ENCODE measurements at regions not wholly inside any gene's neighbourhood (a gene's known extent, or its start where the extent isn't known, plus 50 kb on each side); places are given as distances from the start of the nearest gene placed in this dataset.

DNA sequence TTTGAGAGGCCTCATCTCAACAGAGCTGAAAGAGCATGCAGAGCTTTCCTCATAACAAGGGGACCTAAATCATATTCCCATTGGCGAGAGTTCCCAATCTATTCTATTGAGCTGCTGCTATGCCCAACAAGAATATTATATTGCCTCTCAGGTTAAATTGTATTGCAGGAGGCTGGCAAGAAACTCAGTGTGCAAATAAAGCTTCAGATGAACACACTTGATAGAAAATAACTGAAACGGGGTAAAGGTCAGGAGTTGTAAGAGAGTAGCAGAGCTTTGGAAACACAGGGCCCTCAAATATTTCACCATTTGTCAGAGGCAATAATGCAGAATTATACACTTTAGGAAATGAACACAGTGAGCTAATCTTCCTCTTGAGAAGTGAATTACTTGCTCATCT, 364.3 kb upstream of the SPTLC3 start:
- no peaks in the 10 kb centered on the region for H3K79me2 ChIP-seq (ENCODE audit: insufficient read depth, low read length)
- no peak overlapping the region for H2AFZ ChIP-seq (ENCODE audit: low read depth, low read length)
- no peaks in the 10 kb centered on the region for H3K36me3 Mint-ChIP-seq (ENCODE audit: low read depth, unreplicated experiment)
- no peak overlapping the region for H3K4me2 ChIP-seq (ENCODE audit: low read length)
- H4K20me1 ChIP-seq (ENCODE audit: insufficient read depth, low read length) = no peaks in the 10 kb centered on the region
- no peak overlapping the region for H3K27ac Mint-ChIP-seq (ENCODE audit: unreplicated experiment)
- no peaks in the 10 kb centered on the region for H3K27me3 Mint-ChIP-seq (ENCODE audit: low read depth, unreplicated experiment)
- H3K36me3 ChIP-seq (ENCODE audit: insufficient read depth, low read length) = no peaks in the 10 kb centered on the region
- H3K4me3 ChIP-seq (ENCODE audit: insufficient read depth, low read depth, low read length) = no peak overlapping the region
- H3K9ac ChIP-seq (ENCODE audit: low read length) = no peak overlapping the region
- H3K4me3 Mint-ChIP-seq (ENCODE audit: unreplicated experiment) = no peak overlapping the region
- H3K4me1 ChIP-seq (ENCODE audit: insufficient read depth, low read length) = no peaks in the 10 kb centered on the region
- TF ChIP-seq, protein P1, sequence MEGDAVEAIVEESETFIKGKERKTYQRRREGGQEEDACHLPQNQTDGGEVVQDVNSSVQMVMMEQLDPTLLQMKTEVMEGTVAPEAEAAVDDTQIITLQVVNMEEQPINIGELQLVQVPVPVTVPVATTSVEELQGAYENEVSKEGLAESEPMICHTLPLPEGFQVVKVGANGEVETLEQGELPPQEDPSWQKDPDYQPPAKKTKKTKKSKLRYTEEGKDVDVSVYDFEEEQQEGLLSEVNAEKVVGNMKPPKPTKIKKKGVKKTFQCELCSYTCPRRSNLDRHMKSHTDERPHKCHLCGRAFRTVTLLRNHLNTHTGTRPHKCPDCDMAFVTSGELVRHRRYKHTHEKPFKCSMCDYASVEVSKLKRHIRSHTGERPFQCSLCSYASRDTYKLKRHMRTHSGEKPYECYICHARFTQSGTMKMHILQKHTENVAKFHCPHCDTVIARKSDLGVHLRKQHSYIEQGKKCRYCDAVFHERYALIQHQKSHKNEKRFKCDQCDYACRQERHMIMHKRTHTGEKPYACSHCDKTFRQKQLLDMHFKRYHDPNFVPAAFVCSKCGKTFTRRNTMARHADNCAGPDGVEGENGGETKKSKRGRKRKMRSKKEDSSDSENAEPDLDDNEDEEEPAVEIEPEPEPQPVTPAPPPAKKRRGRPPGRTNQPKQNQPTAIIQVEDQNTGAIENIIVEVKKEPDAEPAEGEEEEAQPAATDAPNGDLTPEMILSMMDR (IDR thresholded peaks at IDR 0.05; ENCODE audit: insufficient read depth, low read depth, low read length) = no peak
- no peak for TF ChIP-seq EZH2 (IDR thresholded peaks at IDR 0.05; ENCODE audit: insufficient read depth, low read length)
- no peak for FAIRE-seq
- no peaks in the 10 kb centered on the region for H3K4me1 Mint-ChIP-seq (ENCODE audit: low read depth, unreplicated experiment)
- no peak overlapping the region for H3K27ac ChIP-seq (ENCODE audit: low read depth, low read length)
- no peaks in the 10 kb centered on the region for H3K27me3 ChIP-seq (ENCODE audit: insufficient read depth, low read length)
- DNase-seq (ENCODE audit: low read depth) = no peak
- H3K9me3 ChIP-seq (ENCODE audit: insufficient read depth, low read depth, low read length) = no peaks in the 10 kb centered on the region
- no peaks in the 10 kb centered on the region for H3K9me3 Mint-ChIP-seq (ENCODE audit: unreplicated experiment)

DNA sequence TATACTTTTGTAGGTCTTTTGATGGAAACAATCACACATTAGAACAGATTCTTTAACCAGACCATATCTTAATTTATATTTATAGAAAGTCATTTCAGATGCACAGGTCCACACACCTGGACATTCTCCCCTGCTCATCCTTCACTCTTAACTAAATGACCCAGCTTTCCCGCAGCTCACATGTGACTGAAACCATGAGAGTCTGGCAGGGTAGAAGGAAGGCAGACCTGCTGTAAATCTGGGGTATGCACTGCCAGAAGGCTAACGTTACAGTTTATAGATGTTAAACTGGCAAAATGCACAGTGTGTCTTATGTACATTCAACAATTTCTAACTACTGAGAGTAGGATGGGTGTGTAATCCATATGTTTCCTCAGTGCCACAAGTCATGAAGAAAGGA, 359.5 kb upstream of the SPTLC3 start:
- no peaks in the 10 kb centered on the region for H3K27me3 Mint-ChIP-seq (ENCODE audit: low read depth, unreplicated experiment)

DNA sequence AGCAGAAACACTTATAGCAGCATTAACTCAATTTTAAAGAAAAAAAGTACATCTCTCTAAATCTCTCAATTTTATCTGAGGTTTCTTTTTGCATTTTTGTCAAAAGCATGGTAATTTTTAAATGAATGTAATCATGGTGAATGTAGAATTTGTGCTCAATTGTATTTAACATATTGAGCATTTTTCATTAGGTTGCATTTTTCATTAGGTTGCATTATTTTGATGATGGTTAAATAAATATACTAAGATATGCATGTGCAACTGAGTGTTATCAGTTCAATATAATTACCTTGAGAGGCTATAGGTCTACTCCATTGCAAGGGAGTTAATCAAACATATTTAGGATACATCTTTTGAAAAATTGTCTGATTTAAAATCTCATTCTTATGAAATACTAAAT, 355.1 kb upstream of the SPTLC3 start:
- H3K27ac Mint-ChIP-seq (ENCODE audit: unreplicated experiment) = no peak overlapping the region
- FAIRE-seq (no peak), DNase-seq (ENCODE audit: low read depth) (no peak)
- H3K36me3 Mint-ChIP-seq (ENCODE audit: low read depth, unreplicated experiment) = no peaks in the 10 kb centered on the region
- TF ChIP-seq EZH2 (IDR thresholded peaks at IDR 0.05; ENCODE audit: insufficient read depth, low read length) = no peak
- TF ChIP-seq, protein P1 (IDR thresholded peaks at IDR 0.05; ENCODE audit: insufficient read depth, low read depth, low read length) = no peak
- no peaks in the 10 kb centered on the region for H3K4me1 Mint-ChIP-seq (ENCODE audit: low read depth, unreplicated experiment)
- H3K9me3 Mint-ChIP-seq (ENCODE audit: unreplicated experiment) = no peaks in the 10 kb centered on the region
- no peak overlapping the region for H3K9ac ChIP-seq (ENCODE audit: low read length)
- no peaks in the 10 kb centered on the region for H4K20me1 ChIP-seq (ENCODE audit: insufficient read depth, low read length)
- H3K79me2 ChIP-seq (ENCODE audit: insufficient read depth, low read length) = no peaks in the 10 kb centered on the region
- no peak overlapping the region for H2AFZ ChIP-seq (ENCODE audit: low read depth, low read length)
- peaks cover 3% of the 10 kb centered on the region for H3K9me3 ChIP-seq (ENCODE audit: insufficient read depth, low read depth, low read length)
- H3K4me2 ChIP-seq (ENCODE audit: low read length) = no peak overlapping the region
- H3K27me3 Mint-ChIP-seq (ENCODE audit: low read depth, unreplicated experiment) = peaks cover 4% of the 10 kb centered on the region
- no peak overlapping the region for H3K4me3 Mint-ChIP-seq (ENCODE audit: unreplicated experiment)
- H3K27ac ChIP-seq (ENCODE audit: low read depth, low read length) = no peak overlapping the region
- H3K36me3 ChIP-seq (ENCODE audit: insufficient read depth, low read length) = no peaks in the 10 kb centered on the region
- H3K4me1 ChIP-seq (ENCODE audit: insufficient read depth, low read length) = no peaks in the 10 kb centered on the region
- H3K27me3 ChIP-seq (ENCODE audit: insufficient read depth, low read length) = no peaks in the 10 kb centered on the region
- H3K4me3 ChIP-seq (ENCODE audit: insufficient read depth, low read depth, low read length) = no peak overlapping the region

More for the DNA sequence above, 359.5 kb upstream of the SPTLC3 start:
- Histone ChIP-seq H3K4me3 (ENCODE audit: insufficient read depth, low read depth, low read length) (no peak overlapping the region), H3K36me3 (ENCODE audit: insufficient read depth, low read length) (no peaks in the 10 kb centered on the region), H3K4me1 (ENCODE audit: insufficient read depth, low read length) (no peaks in the 10 kb centered on the region), H3K79me2 (ENCODE audit: insufficient read depth, low read length) (no peaks in the 10 kb centered on the region), H3K9ac (ENCODE audit: low read length) (no peak overlapping the region), H3K27me3 (ENCODE audit: insufficient read depth, low read length) (no peaks in the 10 kb centered on the region), H3K4me2 (ENCODE audit: low read length) (no peak overlapping the region), H2AFZ (ENCODE audit: low read depth, low read length) (no peak overlapping the region), H3K27ac (ENCODE audit: low read depth, low read length) (no peak overlapping the region), H3K9me3 (ENCODE audit: insufficient read depth, low read depth, low read length) (peaks cover 3% of the 10 kb centered on the region), H4K20me1 (ENCODE audit: insufficient read depth, low read length) (no peaks in the 10 kb centered on the region)
- DNase-seq (ENCODE audit: low read depth) (no peak), FAIRE-seq (no peak)
- no peak overlapping the region for H3K4me3 Mint-ChIP-seq (ENCODE audit: unreplicated experiment)
- no peaks in the 10 kb centered on the region for H3K9me3 Mint-ChIP-seq (ENCODE audit: unreplicated experiment)
- TF ChIP-seq, protein P1 (IDR thresholded peaks at IDR 0.05; ENCODE audit: insufficient read depth, low read depth, low read length) = no peak
- TF ChIP-seq EZH2 (IDR thresholded peaks at IDR 0.05; ENCODE audit: insufficient read depth, low read length) = no peak
- no peaks in the 10 kb centered on the region for H3K36me3 Mint-ChIP-seq (ENCODE audit: low read depth, unreplicated experiment)
- H3K27ac Mint-ChIP-seq (ENCODE audit: unreplicated experiment) = no peak overlapping the region
- H3K4me1 Mint-ChIP-seq (ENCODE audit: low read depth, unreplicated experiment) = no peaks in the 10 kb centered on the region
